HG02623 (cell line): ENCODE measurements at regions not wholly inside any gene's neighbourhood (a gene's known extent, or its start where the extent isn't known, plus 50 kb on each side); places are given as distances from the start of the nearest gene placed in this dataset.
"Not testable (repeated sequence)": the region's sequence is repeated elsewhere in the genome, so short reads cannot be mapped to it uniquely, and the experiment has no call there.

ENCODE experiments used
- ATAC-seq: cut with Tn5 transposase; IDR thresholded peaks from one replicate; pipeline ENCODE4 v1.9.1; 2021; ENCODE audit warnings: moderate library complexity; ENCODE audit not compliant: unreplicated experiment

GRCh38 chr20:22101606-22102005, 396.1 kb downstream of the PAX1 start:
- no peak for ATAC-seq

GRCh38 chr20:22100686-22101085, 395.2 kb downstream of the PAX1 start:
- no peak for ATAC-seq

GRCh38 chr20:22099348-22099747, 393.9 kb downstream of the PAX1 start:
- ATAC-seq: no peak

GRCh38 chr20:22098511-22098910, 393.0 kb downstream of the PAX1 start:
- ATAC-seq: no peak

DNA sequence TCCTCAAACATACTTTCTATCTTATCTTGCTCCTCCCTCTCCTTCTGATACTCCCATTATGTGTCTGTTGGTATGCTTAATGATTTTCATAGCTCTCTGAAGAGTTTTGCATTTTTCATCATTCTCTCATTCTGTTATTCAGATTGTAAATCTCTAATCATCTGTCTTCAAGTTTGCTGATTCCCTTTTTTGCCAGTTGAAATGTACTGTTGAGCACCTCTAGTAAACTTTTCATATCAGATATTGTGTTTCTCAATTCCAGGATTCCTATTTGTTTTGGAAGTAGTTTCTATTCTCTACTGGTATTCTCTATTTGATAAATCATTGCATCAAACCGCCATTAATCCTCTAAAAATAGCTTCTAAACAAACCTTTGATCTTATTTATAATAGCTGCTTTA, 387.7 kb downstream of the PAX1 start:
- no peak for ATAC-seq

DNA sequence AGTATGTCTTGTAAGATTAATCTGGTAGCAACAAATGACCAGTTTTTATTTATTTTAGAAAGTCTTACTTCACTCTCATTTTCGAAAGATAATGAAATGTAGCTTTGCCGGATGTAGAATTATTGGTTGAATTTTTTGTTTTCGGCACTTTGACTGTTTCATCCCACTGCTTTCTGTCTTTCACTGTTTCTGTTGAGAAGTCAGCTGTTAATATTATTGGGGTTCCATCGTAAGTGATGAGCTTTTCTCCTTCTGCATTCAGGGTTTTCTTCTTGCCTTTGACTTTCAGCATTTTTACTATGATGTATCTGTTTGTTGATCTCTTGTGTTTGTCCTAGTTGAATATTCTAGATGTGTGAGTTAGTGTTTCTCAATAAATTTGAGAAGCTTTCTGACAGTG, 383.4 kb downstream of the PAX1 start:
- ATAC-seq: no peak

DNA sequence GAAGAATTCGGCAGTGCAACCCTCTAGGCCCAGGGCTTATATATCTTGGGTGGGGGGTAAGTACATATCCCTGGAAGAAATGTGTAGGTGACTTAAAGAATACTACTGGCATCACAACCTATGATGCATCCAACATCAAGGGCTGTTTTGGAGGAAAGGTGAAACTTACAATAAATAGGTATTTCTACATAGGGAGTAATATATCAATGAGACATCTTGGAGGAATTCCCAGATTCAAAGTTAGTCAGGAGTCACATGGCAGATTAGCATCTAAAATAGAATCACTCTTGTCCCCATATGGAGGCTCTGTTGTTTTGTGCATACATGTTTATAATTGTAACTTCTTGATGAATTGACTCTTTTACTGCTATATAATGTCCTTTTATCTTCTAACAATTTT, 375.5 kb downstream of the PAX1 start:
- no peak for ATAC-seq

DNA sequence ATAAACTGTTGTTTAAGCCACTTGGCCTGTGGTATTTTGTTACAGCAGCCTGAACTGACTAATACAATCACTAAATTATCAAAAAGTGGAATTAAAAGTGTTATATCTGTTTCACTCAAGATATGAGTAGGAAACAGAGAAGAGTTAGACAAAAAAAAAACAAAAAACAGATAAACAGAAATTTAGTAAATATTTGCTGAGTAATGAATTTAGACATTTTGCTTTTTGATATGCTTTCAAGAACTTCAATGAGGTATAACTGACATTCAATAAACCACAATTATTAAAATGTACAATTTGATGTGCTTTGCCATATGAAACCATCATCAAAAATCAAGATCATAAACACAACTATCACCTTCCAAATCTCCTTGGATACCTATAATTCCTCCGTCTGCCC, 369.2 kb downstream of the PAX1 start:
- ATAC-seq: no peak

GRCh38 chr20:22071841-22072240, 366.4 kb downstream of the PAX1 start:
- no peak for ATAC-seq

DNA sequence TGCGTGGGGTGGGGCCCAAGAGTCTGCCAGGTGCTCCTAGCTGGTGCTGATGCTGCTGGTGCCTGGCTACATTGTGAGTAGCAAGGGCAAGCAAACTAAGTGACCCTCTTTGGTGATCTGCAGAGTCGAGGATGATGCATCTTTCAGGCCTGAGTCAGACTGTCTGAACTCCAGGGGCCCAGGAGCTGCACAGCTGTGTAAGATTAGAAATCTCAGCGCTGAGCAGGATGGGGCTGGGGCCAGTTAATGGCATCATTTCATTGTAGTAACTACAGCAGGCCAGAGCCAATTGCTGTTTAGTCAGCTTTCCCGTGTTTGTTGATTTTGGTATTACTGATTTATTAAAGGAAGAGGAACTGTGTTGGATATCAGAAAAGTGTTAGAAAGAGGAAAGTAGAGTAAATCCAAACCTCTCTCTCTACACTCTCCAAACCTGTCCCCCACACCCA, 365.2 kb downstream of the PAX1 start:
- no peak for ATAC-seq

GRCh38 chr20:22063753-22064152, 358.3 kb downstream of the PAX1 start:
- ATAC-seq: no peak

DNA sequence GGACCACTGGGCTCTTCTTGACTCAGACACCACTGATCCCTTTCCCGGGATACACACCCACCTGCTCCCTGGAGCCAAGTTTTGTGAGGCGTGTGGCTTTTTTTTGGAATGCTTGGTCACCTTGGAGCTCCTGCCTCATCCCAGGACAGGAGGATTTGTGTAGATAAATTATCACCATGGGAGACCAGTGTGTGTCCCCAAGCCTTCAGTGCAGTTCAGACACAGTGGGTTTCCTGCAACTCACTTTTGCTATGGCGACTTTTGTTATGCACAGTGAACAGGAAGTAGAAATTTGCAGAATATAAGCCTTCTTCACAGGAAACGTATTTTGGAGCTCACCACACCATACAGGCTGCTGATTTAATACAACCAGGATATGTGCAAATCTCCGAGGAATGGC, 357.4 kb downstream of the PAX1 start:
- ATAC-seq: no peak

- ATAC-seq: no peak
Measured at GRCh38 chr20:22060610-22061009, 355.1 kb downstream of the PAX1 start.

GRCh38 chr20:22058746-22059145, 353.3 kb downstream of the PAX1 start:
- ATAC-seq: no peak

- no peak for ATAC-seq
Measured at GRCh38 chr20:22055981-22056380, 350.5 kb downstream of the PAX1 start.

- no peak for ATAC-seq
Measured at GRCh38 chr20:22052025-22052650, 346.7 kb downstream of the PAX1 start.

DNA sequence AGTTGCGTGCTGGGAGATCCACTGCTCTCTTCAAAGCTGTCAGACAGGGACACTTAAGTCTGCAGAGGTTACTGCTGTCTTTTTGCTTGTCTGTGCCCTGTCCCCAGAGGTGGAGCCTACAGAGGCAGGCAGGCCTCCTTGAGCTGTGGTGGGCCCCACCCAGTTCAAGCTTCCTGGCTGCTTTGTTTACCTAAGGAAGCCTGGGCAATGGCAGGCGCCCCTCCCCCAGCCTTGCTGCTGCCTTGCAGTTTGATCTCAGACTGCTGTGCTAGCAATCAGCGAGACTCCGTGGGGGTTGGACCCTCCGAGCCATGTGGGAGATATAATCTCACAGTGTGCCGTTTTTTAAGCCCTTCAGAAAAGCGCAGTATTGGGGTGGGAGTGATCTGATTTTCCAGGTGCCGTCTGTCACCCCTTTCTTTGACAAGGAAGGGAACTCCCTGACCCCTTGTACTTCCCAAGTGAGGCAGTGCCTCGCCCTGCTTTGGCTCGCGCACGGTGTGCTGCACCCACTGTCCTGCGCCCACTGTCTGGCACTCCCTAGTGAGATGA, 340.6 kb downstream of the PAX1 start:
- ATAC-seq: not testable (repeated sequence)

DNA sequence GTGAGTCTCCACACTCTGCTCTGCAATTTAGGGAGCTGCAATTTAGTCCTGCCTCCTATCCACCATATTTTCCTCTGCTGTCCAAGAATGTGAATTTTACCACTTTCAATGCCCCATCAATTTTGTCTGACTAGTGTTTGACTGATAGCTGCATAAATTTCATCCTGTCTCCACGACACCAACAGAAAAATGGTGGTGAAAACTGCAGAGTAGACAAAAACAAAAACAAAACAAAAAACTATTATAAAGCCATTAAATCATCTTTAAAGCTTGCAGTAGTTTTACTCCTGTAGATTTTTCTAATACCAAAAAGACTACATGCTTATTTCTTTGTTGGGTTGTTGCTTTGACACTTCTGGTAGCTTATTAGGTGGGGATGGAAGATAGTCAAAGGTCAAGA, 322.0 kb downstream of the PAX1 start:
- ATAC-seq: no peak

- ATAC-seq: no peak
Measured at GRCh38 chr20:22020201-22020600, 314.7 kb downstream of the PAX1 start.

DNA sequence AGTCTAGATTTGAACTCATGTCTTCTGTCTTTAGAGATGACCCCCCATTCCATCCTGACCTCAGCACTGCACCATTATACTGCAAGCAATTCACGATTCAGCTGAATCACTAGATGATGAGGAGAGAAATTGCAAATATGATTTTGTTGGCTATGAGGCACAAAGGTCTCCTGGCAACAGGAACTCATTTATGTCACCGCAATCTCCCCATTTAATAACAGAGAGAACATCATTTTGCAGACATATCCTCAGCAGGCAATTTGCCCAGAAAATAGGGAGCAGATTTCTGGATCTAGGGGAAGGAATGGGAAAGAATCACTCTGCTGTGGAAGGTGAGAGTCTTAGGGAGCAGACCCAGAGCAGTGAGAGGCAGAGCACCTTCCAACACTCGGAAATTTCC, 303.0 kb downstream of the PAX1 start:
- no peak for ATAC-seq

DNA sequence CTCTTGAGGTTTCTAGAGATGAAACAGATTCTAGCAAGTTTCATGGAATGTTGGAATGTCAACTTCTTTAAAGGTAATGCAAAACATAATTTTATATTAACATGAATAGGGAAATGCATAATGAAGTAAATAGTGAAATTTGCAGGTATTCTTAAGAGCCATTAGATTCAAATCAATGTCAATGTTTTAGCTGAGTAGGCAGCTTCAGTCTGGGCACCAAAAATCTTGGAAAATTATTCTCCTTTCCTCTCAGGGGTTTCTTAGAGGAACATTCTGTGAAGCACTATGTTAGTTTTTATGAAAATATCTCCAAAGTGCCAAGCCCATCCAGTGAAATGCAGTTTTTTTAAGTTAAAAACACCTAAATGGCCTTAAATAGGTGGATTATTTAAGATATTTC, 300.8 kb downstream of the PAX1 start:
- no peak for ATAC-seq

GRCh38 chr20:22005535-22005934, 300.1 kb downstream of the PAX1 start:
- ATAC-seq: no peak

GRCh38 chr20:22004946-22005345, 299.5 kb downstream of the PAX1 start:
- ATAC-seq: no peak
